ENCODE measurements at regions not wholly inside any gene's neighbourhood (a gene's known extent, or its start where the extent isn't known, plus 50 kb on each side); places are given as distances from the start of the nearest gene placed in this dataset.

GRCh38 chr2:238728330-238729260 is 119.3 kb upstream of the TWIST2 start:
- Mint-ChIP-seq H3K9me3 (ENCODE audit: unreplicated experiment) (no peaks in the 10 kb centered on the region), H3K36me3 (ENCODE audit: low read depth, unreplicated experiment) (no peaks in the 10 kb centered on the region), H3K4me1 (ENCODE audit: unreplicated experiment) (no peaks in the 10 kb centered on the region), H3K4me3 (ENCODE audit: unreplicated experiment) (no peak overlapping the region), H3K27me3 (ENCODE audit: unreplicated experiment) (no peaks in the 10 kb centered on the region), H3K27ac (ENCODE audit: unreplicated experiment) (no peak overlapping the region)
- DNase-seq (ENCODE audit: low spot score): no peak
- TF ChIP-seq CTCF (IDR thresholded peaks at IDR 0.05; ENCODE audit: unreplicated experiment): no peak

- Mint-ChIP-seq H3K9me3 (ENCODE audit: unreplicated experiment) (no peaks in the 10 kb centered on the region), H3K27me3 (ENCODE audit: unreplicated experiment) (no peaks in the 10 kb centered on the region), H3K36me3 (ENCODE audit: low read depth, unreplicated experiment) (no peaks in the 10 kb centered on the region), H3K4me3 (ENCODE audit: unreplicated experiment) (no peak overlapping the region), H3K27ac (ENCODE audit: unreplicated experiment) (no peak overlapping the region), H3K4me1 (ENCODE audit: unreplicated experiment) (no peaks in the 10 kb centered on the region)
- TF ChIP-seq CTCF (IDR thresholded peaks at IDR 0.05; ENCODE audit: unreplicated experiment): no peak
- DNase-seq (ENCODE audit: low spot score): no peak
These were observed 118.5 kb upstream of the TWIST2 start for GRCh38 chr2:238729261-238729935.

- Mint-ChIP-seq H3K27me3 (ENCODE audit: unreplicated experiment) (no peaks in the 10 kb centered on the region), H3K4me1 (ENCODE audit: unreplicated experiment) (no peaks in the 10 kb centered on the region), H3K27ac (ENCODE audit: unreplicated experiment) (no peak overlapping the region), H3K36me3 (ENCODE audit: low read depth, unreplicated experiment) (no peaks in the 10 kb centered on the region), H3K9me3 (ENCODE audit: unreplicated experiment) (no peaks in the 10 kb centered on the region), H3K4me3 (ENCODE audit: unreplicated experiment) (no peak overlapping the region)
- no peak for DNase-seq (ENCODE audit: low spot score)
- TF ChIP-seq CTCF (IDR thresholded peaks at IDR 0.05; ENCODE audit: unreplicated experiment): no peak
These were observed 117.8 kb upstream of the TWIST2 start for GRCh38 chr2:238730001-238730669.

- Mint-ChIP-seq H3K27me3 (ENCODE audit: unreplicated experiment) (no peaks in the 10 kb centered on the region), H3K36me3 (ENCODE audit: low read depth, unreplicated experiment) (no peaks in the 10 kb centered on the region), H3K4me1 (ENCODE audit: unreplicated experiment) (no peaks in the 10 kb centered on the region), H3K4me3 (ENCODE audit: unreplicated experiment) (no peak overlapping the region), H3K9me3 (ENCODE audit: unreplicated experiment) (no peaks in the 10 kb centered on the region), H3K27ac (ENCODE audit: unreplicated experiment) (no peak overlapping the region)
- DNase-seq (ENCODE audit: low spot score): no peak
- no peak for TF ChIP-seq CTCF (IDR thresholded peaks at IDR 0.05; ENCODE audit: unreplicated experiment)
These were observed 117.0 kb upstream of the TWIST2 start for GRCh38 chr2:238730881-238731280.

Data from endothelial cell (in vitro differentiated cells).